22Rv1 (cell line): ENCODE measurements at regions not wholly inside any gene's neighbourhood (a gene's known extent, or its start where the extent isn't known, plus 50 kb on each side); places are given as distances from the start of the nearest gene placed in this dataset.

ENCODE experiments used
- H3K27ac ChIP-seq: fragments of 450-650 bp; 2 replicates; pipeline ENCODE4 v1.5.1; 2017
- CTCF ChIP-seq: fragments of 450-650 bp; IDR thresholded peaks from 2 replicates; pipeline ENCODE4 v1.5.1; 2017; ENCODE audit warnings: mild to moderate bottlenecking
- ZFX ChIP-seq: fragments of 450-650 bp; IDR thresholded peaks from 2 replicates; pipeline ENCODE4 v1.6.1; 2017; ENCODE audit warnings: antibody characterized with exemption, borderline replicate concordance

GRCh38 chr7:113175525-113176104 is 57.3 kb upstream of the SMIM30 start:
- H3K27ac ChIP-seq, result no peak overlapping the region
- TF ChIP-seq CTCF (no peak), ZFX (no peak)

GRCh38 chr7:113172726-113173125 is 54.4 kb upstream of the SMIM30 start:
- no peak overlapping the region for H3K27ac ChIP-seq
- no peak for TF ChIP-seq ZFX
- TF ChIP-seq CTCF, result no peak

GRCh38 chr7:113170591-113170990 is 52.2 kb upstream of the SMIM30 start:
- H3K27ac ChIP-seq, result peak overlapping the region; percentile 19; the same call in 1 of the 2 replicates
- TF ChIP-seq CTCF (no peak), ZFX (no peak)
